Liver (tissue), 7 donors: ENCODE measurements at regions not wholly inside any gene's neighbourhood (a gene's known extent, or its start where the extent isn't known, plus 50 kb on each side); places are given as distances from the start of the nearest gene placed in this dataset.
"Not testable (repeated sequence)": the region's sequence is repeated elsewhere in the genome, so short reads cannot be mapped to it uniquely, and the experiment has no call there.

ENCODE experiments used
- DNase-seq: peaks from one replicate; pipeline ENCODE4 v3.0.0-alpha.2; 2017; ENCODE audit warnings: low spot score
- H3K27ac ChIP-seq, 2 donors: one replicate each; pipeline ENCODE4 v1.7.0; 2013; ENCODE audit warnings: inconsistent platforms in 2 of 2, low read length in 2 of 2, control low read depth in 1 of 2, low read depth in 1 of 2, mild to moderate bottlenecking in 1 of 2
- H3K27me3 ChIP-seq, 4 donors: one replicate each; pipeline versions ENCODE4 v1.6.1 to v1.7.0; 2013; ENCODE audit warnings: low read length in 3 of 4, inconsistent platforms in 1 of 4, mild to moderate bottlenecking in 1 of 4, moderate library complexity in 1 of 4; ENCODE audit not compliant: control insufficient read depth in 4 of 4, insufficient read depth in 4 of 4
- H3K36me3 ChIP-seq, 4 donors: one replicate each; pipeline versions ENCODE4 v1.6.1 to v1.7.0; 2013; ENCODE audit warnings: low read length in 3 of 4, mild to moderate bottlenecking in 3 of 4, low read depth in 1 of 4, moderate library complexity in 1 of 4; ENCODE audit not compliant: control insufficient read depth in 4 of 4, insufficient read depth in 3 of 4
- H3K4me1 ChIP-seq, 4 donors: one replicate each; pipeline versions ENCODE4 v1.6.1 to v1.7.0; 2013; ENCODE audit warnings: low read length in 3 of 4, mild to moderate bottlenecking in 3 of 4, moderate library complexity in 1 of 4; ENCODE audit not compliant: control insufficient read depth in 4 of 4, insufficient read depth in 4 of 4
- H3K4me3 ChIP-seq, 3 donors: one replicate each; pipeline versions ENCODE4 v1.6.1 to v1.7.0; 2013; ENCODE audit warnings: low read length in 3 of 3, control low read depth in 1 of 3, low read depth in 1 of 3, mild to moderate bottlenecking in 1 of 3
- H3K9ac ChIP-seq, 2 donors: one replicate each; pipeline ENCODE4 v1.7.0; 2013; ENCODE audit warnings: low read length in 2 of 2, mild to moderate bottlenecking in 2 of 2, moderate library complexity in 2 of 2, control low read depth in 1 of 2, low read depth in 1 of 2
- H3K9me3 ChIP-seq, 4 donors: one replicate each; pipeline versions ENCODE4 v1.6.1 to v1.7.0; 2013; ENCODE audit warnings: low read length in 3 of 4; ENCODE audit not compliant: control insufficient read depth in 4 of 4
- FOXA1 ChIP-seq: IDR thresholded peaks from 2 replicates; pipeline ENCODE4 v1.6.1; 2016; ENCODE audit warnings: antibody characterized with exemption
- FOXA2 ChIP-seq: IDR thresholded peaks from 2 replicates; pipeline ENCODE4 v1.6.1; 2016; ENCODE audit warnings: antibody characterized with exemption
- GABPA ChIP-seq, 2 donors: IDR thresholded peaks in 1 of 2; conservative IDR thresholded peaks in 1 of 2; 2 replicates each; pipeline ENCODE4 v1.6.1; 2016; ENCODE audit warnings: antibody characterized with exemption in 2 of 2, mild to moderate bottlenecking in 1 of 2, moderate library complexity in 1 of 2
- RAD21 ChIP-seq, 2 donors: IDR thresholded peaks; 2 replicates each; pipeline ENCODE4 v1.6.1; 2016; ENCODE audit warnings: antibody characterized with exemption in 2 of 2, mild to moderate bottlenecking in 2 of 2
- SP1 ChIP-seq: IDR thresholded peaks from 2 replicates; pipeline ENCODE4 v1.6.1; 2018; ENCODE audit warnings: antibody characterized with exemption, mild to moderate bottlenecking
- TAF1 ChIP-seq: conservative IDR thresholded peaks from 2 replicates; pipeline ENCODE4 v1.6.1; 2016; ENCODE audit warnings: antibody characterized with exemption, mild to moderate bottlenecking
- YY1 ChIP-seq: IDR thresholded peaks from 2 replicates; pipeline ENCODE4 v1.6.1; 2016; ENCODE audit warnings: antibody characterized with exemption, mild to moderate bottlenecking
- ZBTB33 ChIP-seq: IDR thresholded peaks from 2 replicates; pipeline ENCODE4 v1.6.1; 2016; ENCODE audit warnings: antibody characterized with exemption
- WGBS: extraction: QIAGEN DNeasy Blood & Tissue Kit; methylation state at CpG from one replicate; pipeline ENCODE4 v1.1.7; 2013; 5-methylcytosine and 5-hydroxymethylcytosine counted together
- TF ChIP-seq, protein P1 (sequence below): IDR thresholded peaks from 2 replicates; pipeline ENCODE4 v1.6.1; 2016; ENCODE audit warnings: antibody characterized with exemption
- donor health status: healthy.
- donor health status: healthy.
- donor health status: healthy.
- donor health status: healthy.

GRCh38 chr16:76125871-76126270 is 151.3 kb upstream of the CNTNAP4 start:
- no peaks in the 10 kb centered on the region for H3K27me3 ChIP-seq
- H3K36me3 ChIP-seq: no peaks in the 10 kb centered on the region
- H3K9me3 ChIP-seq: peaks cover 0 to 3% (median 0%) of the 10 kb centered on the region in 4 donors
- no peak overlapping the region for H3K27ac ChIP-seq
- no peak for TF ChIP-seq TAF1
- TF ChIP-seq RAD21 (IDR thresholded peaks at IDR 0.05): no peak
- TF ChIP-seq GABPA (IDR thresholded peaks at IDR 0.05 in 1 of 2, conservative IDR thresholded peaks at IDR 0.05 in 1 of 2): no peak
- TF ChIP-seq FOXA2: no peak
- no peaks in the 10 kb centered on the region for H3K4me1 ChIP-seq
- no peak overlapping the region for H3K4me3 ChIP-seq
- H3K9ac ChIP-seq: no peak overlapping the region
- no peak for DNase-seq

DNA sequence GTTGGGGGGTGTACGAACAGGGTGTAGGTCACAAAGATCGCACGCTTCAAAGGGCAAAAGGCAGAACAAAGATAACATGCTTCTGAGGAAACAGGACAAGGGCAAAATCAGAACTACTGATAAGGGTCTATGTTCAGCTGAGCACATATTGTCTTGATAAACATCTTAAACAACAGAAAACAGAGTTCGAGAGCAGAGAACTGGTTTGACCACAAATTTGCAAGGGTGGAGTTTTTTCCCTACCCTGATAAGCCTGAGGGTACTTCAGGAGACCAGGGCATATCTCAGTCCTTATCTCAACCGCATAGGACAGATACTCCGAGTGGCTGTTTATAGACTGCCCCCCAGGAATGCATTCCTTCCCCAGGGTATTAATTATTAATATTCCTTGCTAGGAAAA is 139.1 kb upstream of the CNTNAP4 start:
- DNase-seq, H3K27me3 ChIP-seq, H3K9ac ChIP-seq, H3K27ac ChIP-seq, H3K9me3 ChIP-seq, H3K36me3 ChIP-seq, H3K4me1 ChIP-seq, H3K4me3 ChIP-seq: not testable (repeated sequence)
- WGBS: 48% methylated on average over 6 of the region's 6 CpGs

GRCh38 chr16:76157629-76158028 is 119.6 kb upstream of the CNTNAP4 start:
- Histone ChIP-seq H3K4me1 (no peaks in the 10 kb centered on the region), H3K9ac (no peak overlapping the region), H3K36me3 (no peaks in the 10 kb centered on the region), H3K4me3 (no peak overlapping the region), H3K9me3 (no peaks in the 10 kb centered on the region), H3K27me3 (no peaks in the 10 kb centered on the region), H3K27ac (no peak overlapping the region)
- TF ChIP-seq ZBTB33: no peak
- TF ChIP-seq, protein P1, sequence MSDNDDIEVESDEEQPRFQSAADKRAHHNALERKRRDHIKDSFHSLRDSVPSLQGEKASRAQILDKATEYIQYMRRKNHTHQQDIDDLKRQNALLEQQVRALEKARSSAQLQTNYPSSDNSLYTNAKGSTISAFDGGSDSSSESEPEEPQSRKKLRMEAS: no peak
- no peak for TF ChIP-seq SP1
- peak; percentile 24 to 29 for TF ChIP-seq RAD21 (IDR thresholded peaks at IDR 0.05)
- TF ChIP-seq FOXA1: no peak
- 71% methylated on average over 5 of the region's 5 CpGs for WGBS
- no peak for DNase-seq

- H3K9ac ChIP-seq: no peak overlapping the region
- DNase-seq: no peak
- WGBS: 77% methylated on average over 3 of the region's 3 CpGs
- no peaks in the 10 kb centered on the region for H3K9me3 ChIP-seq
- no peak overlapping the region for H3K27ac ChIP-seq
- no peaks in the 10 kb centered on the region for H3K36me3 ChIP-seq
- no peak for TF ChIP-seq FOXA1
- no peak for TF ChIP-seq SP1
- TF ChIP-seq YY1: no peak
- TF ChIP-seq FOXA2: no peak
- H3K4me1 ChIP-seq: no peaks in the 10 kb centered on the region
- no peaks in the 10 kb centered on the region for H3K27me3 ChIP-seq
- no peak overlapping the region for H3K4me3 ChIP-seq
Observed at GRCh38 chr16:76162046-76162445, 115.2 kb upstream of the CNTNAP4 start.
